ENCODE measurements at regions not wholly inside any gene's neighbourhood (a gene's known extent, or its start where the extent isn't known, plus 50 kb on each side); places are given as distances from the start of the nearest gene placed in this dataset.
"Not testable (repeated sequence)": the region's sequence is repeated elsewhere in the genome, so short reads cannot be mapped to it uniquely, and the experiment has no call there.

- intact Hi-C loops (cut with micrococcal nuclease) = loop anchor here (10.0 kb wide), 1 partner anchor 193 kb away; the partner anchor contains the start of gene SUCO
- no peak for ATAC-seq
- POLR2A ChIA-PET = interaction anchor here (0.7 to 1.2 kb wide), 3 partner anchors 52 to 77 kb away, joined by 3 read pairs; partner anchors contain the start of gene FASLG
- Mint-ChIP-seq H3K27me3 (peaks cover 6% of the 10 kb centered on the region), H3K9me3 (peaks cover 6% of the 10 kb centered on the region), H3K36me3 (ENCODE audit: low read depth) (no peaks in the 10 kb centered on the region), H3K27ac (no peak overlapping the region), H3K4me1 (ENCODE audit: low read depth) (peaks cover 17% of the 10 kb centered on the region), H3K4me3 (no peak overlapping the region)
- CTCF ChIA-PET = interaction anchor here (0.6 to 8.5 kb wide), 51 partner anchors 7 to 572 kb away, joined by 3 to 122 read pairs (median 5); partner anchors contain the start of genes FASLG and PIGC
- no peak for TF ChIP-seq CTCF (IDR thresholded peaks at IDR 0.05)
- no peak for DNase-seq
Observed at GRCh38 chr1:172727275-172727857, 68.5 kb downstream of the FASLG start.

GRCh38 chr1:172727956-172728603 lies 69.2 kb downstream of the FASLG start:
- peak; percentile 97 for TF ChIP-seq CTCF (IDR thresholded peaks at IDR 0.05)
- ATAC-seq = peak; percentile 100

GRCh38 chr1:172728705-172729104 lies 69.8 kb downstream of the FASLG start:
- peaks cover 17% of the 10 kb centered on the region for H3K4me1 Mint-ChIP-seq (ENCODE audit: low read depth)
- H3K27ac Mint-ChIP-seq; H3K36me3 Mint-ChIP-seq (ENCODE audit: low read depth); H3K27me3 Mint-ChIP-seq; DNase-seq; ATAC-seq; H3K4me3 Mint-ChIP-seq; POLR2A ChIA-PET; H3K9me3 Mint-ChIP-seq: not testable (repeated sequence)
- CTCF ChIA-PET = interaction anchor here (0.7 to 8.5 kb wide), 33 partner anchors 9 to 300 kb away, joined by 3 to 122 read pairs (median 6); partner anchors contain the start of gene PIGC
- intact Hi-C loops (cut with micrococcal nuclease) = loop anchor here (10.0 kb wide), 1 partner anchor 194 kb away; the partner anchor contains the start of gene SUCO

More at GRCh38 chr1:172727956-172728603, 69.2 kb downstream of the FASLG start:
- peaks cover 6% of the 10 kb centered on the region for H3K27me3 Mint-ChIP-seq
- peaks cover 17% of the 10 kb centered on the region for H3K4me1 Mint-ChIP-seq (ENCODE audit: low read depth)
- H3K27ac Mint-ChIP-seq = no peak overlapping the region
- H3K4me3 Mint-ChIP-seq = no peak overlapping the region
- peak; percentile 74 for DNase-seq
- CTCF ChIA-PET = interaction anchor here (0.6 to 8.5 kb wide), 51 partner anchors 8 to 573 kb away, joined by 3 to 122 read pairs (median 5); partner anchors contain the start of genes FASLG and PIGC
- POLR2A ChIA-PET = interaction anchor here (0.7 to 0.9 kb wide), 2 partner anchors 53 to 78 kb away, joined by 3 read pairs; no protein-coding TSS in a partner anchor
- intact Hi-C loops (cut with micrococcal nuclease) = loop anchor here (10.0 kb wide), 1 partner anchor 193 kb away; the partner anchor contains the start of gene SUCO
- H3K36me3 Mint-ChIP-seq (ENCODE audit: low read depth) = no peaks in the 10 kb centered on the region
- H3K9me3 Mint-ChIP-seq = peaks cover 6% of the 10 kb centered on the region

GRCh38 chr1:172732427-172732826 lies 73.5 kb downstream of the FASLG start:
- H3K36me3 Mint-ChIP-seq (ENCODE audit: low read depth) = no peaks in the 10 kb centered on the region
- no peak overlapping the region for H3K4me3 Mint-ChIP-seq
- H3K27me3 Mint-ChIP-seq = peaks cover 6% of the 10 kb centered on the region
- peaks cover 2% of the 10 kb centered on the region for H3K4me1 Mint-ChIP-seq (ENCODE audit: low read depth)
- CTCF ChIA-PET = interaction anchor here (1.0 kb wide), 2 partner anchors 10 to 97 kb away, joined by 3 read pairs; no protein-coding TSS in a partner anchor
- ATAC-seq (no peak), DNase-seq (no peak)
- no peak for TF ChIP-seq CTCF (IDR thresholded peaks at IDR 0.05)
- H3K27ac Mint-ChIP-seq = no peak overlapping the region
- POLR2A ChIA-PET = no interaction called here
- intact Hi-C loops (cut with micrococcal nuclease) = no loop called here
- H3K9me3 Mint-ChIP-seq = peaks cover 6% of the 10 kb centered on the region

GRCh38 chr1:172733815-172734214 lies 74.9 kb downstream of the FASLG start:
- no peak overlapping the region for H3K27ac Mint-ChIP-seq
- TF ChIP-seq CTCF (IDR thresholded peaks at IDR 0.05) = no peak
- POLR2A ChIA-PET = no interaction called here
- no peak overlapping the region for H3K4me3 Mint-ChIP-seq
- H3K9me3 Mint-ChIP-seq = no peaks in the 10 kb centered on the region
- no peaks in the 10 kb centered on the region for H3K4me1 Mint-ChIP-seq (ENCODE audit: low read depth)
- H3K27me3 Mint-ChIP-seq = peaks cover 6% of the 10 kb centered on the region
- DNase-seq (no peak), ATAC-seq (no peak)
- no peaks in the 10 kb centered on the region for H3K36me3 Mint-ChIP-seq (ENCODE audit: low read depth)
- intact Hi-C loops (cut with micrococcal nuclease) = no loop called here
- CTCF ChIA-PET = interaction anchor here (1.1 kb wide), 1 partner anchor 8 kb away, joined by 5 read pairs; no protein-coding TSS in a partner anchor
